ENCODE measurements at regions not wholly inside any gene's neighbourhood (a gene's known extent, or its start where the extent isn't known, plus 50 kb on each side); places are given as distances from the start of the nearest gene placed in this dataset.
"Not testable (repeated sequence)": the region's sequence is repeated elsewhere in the genome, so short reads cannot be mapped to it uniquely, and the experiment has no call there.

DNA sequence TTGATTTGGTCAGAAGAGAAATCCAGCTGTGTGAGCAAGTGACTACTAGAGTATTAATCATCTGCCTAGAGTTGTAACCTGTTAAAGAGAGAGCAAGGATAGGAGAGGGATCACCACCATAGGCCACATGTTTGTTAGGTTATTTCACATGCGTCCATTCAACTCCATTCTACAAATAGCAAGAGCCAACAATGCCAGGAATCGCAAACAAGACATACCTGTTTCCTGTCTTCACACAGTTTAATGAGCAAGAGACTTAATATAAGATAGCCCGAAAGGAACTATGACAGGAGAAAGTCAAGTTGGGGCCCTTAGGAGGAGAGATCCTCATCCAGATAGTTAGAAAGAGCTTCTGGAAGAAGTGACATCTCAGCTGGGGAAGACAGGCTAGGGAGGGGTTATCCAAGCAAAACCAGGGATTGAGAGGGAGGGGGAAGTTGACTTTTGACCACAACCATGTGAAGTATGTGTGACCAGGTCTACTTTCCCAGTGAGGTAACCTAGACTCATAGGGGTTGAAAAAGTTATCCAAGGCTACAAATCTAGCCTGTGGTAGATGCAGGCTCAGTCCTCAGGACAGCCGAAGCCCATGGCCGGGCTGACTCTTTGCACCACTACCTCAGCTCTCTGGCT is 147.4 kb downstream of the ALDH8A1 start:
- ChIA-PET CTCF (no interaction called here), POLR2A (no interaction called here)
- Mint-ChIP-seq H3K9me3 (no peaks in the 10 kb centered on the region), H3K4me3 (no peak overlapping the region), H3K27ac (no peak overlapping the region), H3K36me3 (no peaks in the 10 kb centered on the region), H3K4me1 (ENCODE audit: low read depth) (no peaks in the 10 kb centered on the region), H3K27me3 (peaks cover 5% of the 10 kb centered on the region)
- intact Hi-C loops (cut with micrococcal nuclease): no loop called here
- DNase-seq: no peak

- no peak for DNase-seq
- POLR2A ChIA-PET: no interaction called here
- Mint-ChIP-seq H3K4me1 (ENCODE audit: low read depth) (no peaks in the 10 kb centered on the region), H3K4me3 (no peak overlapping the region), H3K9me3 (peaks cover 4% of the 10 kb centered on the region), H3K27me3 (peaks cover 3% of the 10 kb centered on the region), H3K27ac (no peak overlapping the region), H3K36me3 (peaks cover under 1% of the 10 kb centered on the region)
- intact Hi-C loops (cut with micrococcal nuclease): no loop called here
- CTCF ChIA-PET: no interaction called here
Observed at GRCh38 chr6:134797400-134798113, 152.3 kb downstream of the ALDH8A1 start.

DNA sequence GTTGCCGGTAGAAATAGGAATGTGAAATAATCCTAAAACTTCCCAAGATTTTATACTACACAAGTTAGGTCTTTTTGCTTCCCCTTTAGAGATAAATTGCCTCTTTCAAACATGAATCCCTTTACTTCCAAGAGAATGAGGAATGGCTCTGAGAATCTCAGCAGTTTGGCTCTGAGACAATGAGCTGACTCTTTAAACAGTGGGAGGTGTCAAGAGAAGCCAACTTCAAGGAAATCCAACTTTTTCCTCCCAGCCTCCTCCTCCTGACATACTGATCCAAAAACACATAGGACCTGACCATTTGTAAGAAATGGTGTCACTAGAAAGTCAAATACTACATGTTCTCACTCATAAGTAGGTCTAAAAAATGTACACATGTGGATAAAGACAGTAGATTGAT is 154.2 kb downstream of the ALDH8A1 start:
- Mint-ChIP-seq H3K4me3 (no peak overlapping the region), H3K4me1 (ENCODE audit: low read depth) (no peaks in the 10 kb centered on the region), H3K27ac (no peak overlapping the region), H3K27me3 (peaks cover 10% of the 10 kb centered on the region), H3K36me3 (peaks cover 10% of the 10 kb centered on the region), H3K9me3 (peaks cover 22% of the 10 kb centered on the region)
- intact Hi-C loops (cut with micrococcal nuclease): no loop called here
- no peak for DNase-seq
- POLR2A ChIA-PET: no interaction called here
- CTCF ChIA-PET: no interaction called here

DNA sequence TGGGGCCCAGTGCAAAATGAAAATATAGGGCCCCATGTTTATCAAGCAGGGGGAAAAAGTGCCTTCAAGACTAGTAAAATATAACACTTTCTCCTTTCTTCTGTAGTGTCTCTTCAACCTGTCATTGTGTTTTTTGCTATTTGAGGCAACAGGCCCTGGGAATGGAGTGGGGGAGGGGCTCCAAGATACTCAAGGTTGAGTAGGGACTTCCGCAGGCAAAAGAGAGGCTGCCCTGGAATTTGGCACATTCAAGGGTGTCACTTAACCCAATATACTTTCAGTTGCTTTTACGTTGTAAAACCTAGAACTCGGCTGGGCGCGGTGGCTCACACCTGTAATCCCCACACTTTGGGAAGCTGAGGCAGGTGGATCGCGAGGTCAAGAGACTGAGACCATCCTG is 154.9 kb downstream of the ALDH8A1 start:
- Mint-ChIP-seq H3K27ac (no peak overlapping the region), H3K4me3 (no peak overlapping the region), H3K36me3 (peaks cover 11% of the 10 kb centered on the region), H3K27me3 (peaks cover 10% of the 10 kb centered on the region), H3K9me3 (peaks cover 29% of the 10 kb centered on the region), H3K4me1 (ENCODE audit: low read depth) (no peaks in the 10 kb centered on the region)
- DNase-seq: no peak
- intact Hi-C loops (cut with micrococcal nuclease): no loop called here
- CTCF ChIA-PET: no interaction called here
- POLR2A ChIA-PET: no interaction called here

GRCh38 chr6:134791243-134791843 is 158.6 kb downstream of the ALDH8A1 start:
- CTCF ChIA-PET, H3K27ac Mint-ChIP-seq: not testable (repeated sequence)

DNA sequence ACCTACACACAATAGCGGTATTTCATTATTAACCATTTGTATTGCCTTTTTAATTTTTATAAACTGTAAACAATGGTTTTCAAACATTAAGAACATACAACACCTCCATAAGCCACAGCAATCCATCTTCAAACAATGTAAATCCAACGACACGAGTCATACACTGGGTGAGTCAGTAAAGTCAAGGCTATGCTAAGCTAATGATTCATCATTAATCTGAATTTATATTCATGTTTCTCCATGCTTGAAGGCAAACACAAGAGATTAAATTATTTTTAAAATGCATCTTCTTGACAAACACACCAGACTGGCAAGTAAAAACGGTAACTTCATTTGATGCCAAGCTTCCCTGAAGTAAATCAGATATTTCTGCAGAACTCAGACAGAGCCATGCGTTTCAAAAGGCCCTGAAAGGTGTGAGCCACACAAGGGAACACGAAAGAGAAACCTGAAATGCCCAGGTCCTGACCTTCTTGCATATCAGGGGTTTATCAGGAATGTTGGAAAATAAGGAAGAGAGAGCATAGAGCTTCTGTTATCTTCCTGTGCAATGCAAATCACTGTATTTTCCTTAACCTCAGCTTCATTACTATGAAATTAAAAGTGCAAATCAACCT is 162.5 kb downstream of the ALDH8A1 start:
- Mint-ChIP-seq H3K4me1 (ENCODE audit: low read depth) (no peaks in the 10 kb centered on the region), H3K9me3 (peaks cover 24% of the 10 kb centered on the region), H3K27ac (no peak overlapping the region), H3K4me3 (no peak overlapping the region), H3K27me3 (peaks cover 9% of the 10 kb centered on the region), H3K36me3 (peaks cover 9% of the 10 kb centered on the region)
- no peak for DNase-seq
- ChIA-PET CTCF (no interaction called here), POLR2A (no interaction called here)
- intact Hi-C loops (cut with micrococcal nuclease): no loop called here

More at GRCh38 chr6:134791243-134791843, 158.6 kb downstream of the ALDH8A1 start:
- peaks cover 11% of the 10 kb centered on the region for H3K36me3 Mint-ChIP-seq
- intact Hi-C loops (cut with micrococcal nuclease); H3K4me1 Mint-ChIP-seq (ENCODE audit: low read depth); POLR2A ChIA-PET; DNase-seq; H3K4me3 Mint-ChIP-seq: not testable (repeated sequence)
- peaks cover 29% of the 10 kb centered on the region for H3K9me3 Mint-ChIP-seq
- peaks cover 13% of the 10 kb centered on the region for H3K27me3 Mint-ChIP-seq

DNA sequence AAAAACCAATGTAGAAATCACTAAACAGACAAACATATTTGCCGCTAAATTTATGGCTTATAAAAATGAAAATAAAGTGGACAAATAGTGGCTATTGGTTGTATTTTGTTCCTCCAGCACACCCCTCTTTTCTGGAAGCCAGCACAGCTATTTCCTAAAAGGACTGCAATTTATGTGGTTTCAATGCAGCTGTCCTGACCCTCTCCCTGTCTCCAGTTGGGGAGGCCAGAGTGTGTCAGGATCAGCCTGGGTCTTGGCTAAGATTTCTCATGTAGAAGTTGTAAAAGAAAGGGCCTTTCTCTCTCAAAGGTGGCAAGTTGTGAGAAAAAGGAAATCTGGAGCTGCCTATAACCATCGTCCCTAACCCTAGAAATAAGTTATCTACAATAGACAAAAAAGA is 165.6 kb downstream of the ALDH8A1 start:
- ChIA-PET CTCF (interaction anchor here (0.7 kb wide), 1 partner anchor 39 kb away, joined by 3 read pairs; no protein-coding TSS in a partner anchor), POLR2A (no interaction called here)
- intact Hi-C loops (cut with micrococcal nuclease): no loop called here
- no peak overlapping the region for H3K27ac Mint-ChIP-seq
- peaks cover 5% of the 10 kb centered on the region for H3K9me3 Mint-ChIP-seq
- H3K36me3 Mint-ChIP-seq: no peaks in the 10 kb centered on the region
- peaks cover 5% of the 10 kb centered on the region for H3K27me3 Mint-ChIP-seq
- no peaks in the 10 kb centered on the region for H3K4me1 Mint-ChIP-seq (ENCODE audit: low read depth)
- DNase-seq: no peak
- H3K4me3 Mint-ChIP-seq: no peak overlapping the region

DNA sequence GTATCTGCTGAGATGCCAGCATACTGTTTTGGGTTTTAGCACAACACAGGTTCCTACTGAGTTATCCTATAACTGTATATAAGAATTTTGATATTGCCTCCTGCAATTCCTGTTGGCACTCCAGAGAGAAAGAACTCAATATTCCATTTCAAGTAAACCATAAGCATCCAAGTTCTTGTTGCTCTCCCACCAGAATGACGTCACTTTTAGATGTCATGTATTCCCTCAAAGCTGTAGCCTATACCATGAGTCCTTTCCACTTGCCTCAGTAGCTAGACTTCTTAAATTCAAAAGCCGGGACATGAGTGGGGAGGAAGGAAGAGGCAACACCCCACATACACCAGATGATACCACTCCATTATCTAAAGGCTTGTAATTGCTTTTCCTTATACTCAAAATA is 171.5 kb downstream of the ALDH8A1 start:
- Mint-ChIP-seq H3K4me1 (ENCODE audit: low read depth) (no peaks in the 10 kb centered on the region), H3K27me3 (peaks cover 2% of the 10 kb centered on the region), H3K9me3 (peaks cover 17% of the 10 kb centered on the region), H3K27ac (no peak overlapping the region), H3K4me3 (no peak overlapping the region), H3K36me3 (peaks cover 2% of the 10 kb centered on the region)
- no peak for DNase-seq
- ChIA-PET CTCF (interaction anchor here (1.0 kb wide), 1 partner anchor 855 kb away, joined by 3 read pairs; no protein-coding TSS in a partner anchor), POLR2A (no interaction called here)
- intact Hi-C loops (cut with micrococcal nuclease): no loop called here

- Mint-ChIP-seq H3K9me3 (peaks cover 11% of the 10 kb centered on the region), H3K36me3 (peaks cover 2% of the 10 kb centered on the region), H3K4me3 (no peak overlapping the region), H3K27me3 (no peaks in the 10 kb centered on the region), H3K4me1 (ENCODE audit: low read depth) (no peaks in the 10 kb centered on the region), H3K27ac (no peak overlapping the region)
- CTCF ChIA-PET: interaction anchor here (1.7 kb wide), 1 partner anchor 48 kb away, joined by 3 read pairs; no protein-coding TSS in a partner anchor
- POLR2A ChIA-PET: no interaction called here
- DNase-seq: no peak
- intact Hi-C loops (cut with micrococcal nuclease): no loop called here
Observed at GRCh38 chr6:134774201-134774638, 175.7 kb downstream of the ALDH8A1 start.

DNA sequence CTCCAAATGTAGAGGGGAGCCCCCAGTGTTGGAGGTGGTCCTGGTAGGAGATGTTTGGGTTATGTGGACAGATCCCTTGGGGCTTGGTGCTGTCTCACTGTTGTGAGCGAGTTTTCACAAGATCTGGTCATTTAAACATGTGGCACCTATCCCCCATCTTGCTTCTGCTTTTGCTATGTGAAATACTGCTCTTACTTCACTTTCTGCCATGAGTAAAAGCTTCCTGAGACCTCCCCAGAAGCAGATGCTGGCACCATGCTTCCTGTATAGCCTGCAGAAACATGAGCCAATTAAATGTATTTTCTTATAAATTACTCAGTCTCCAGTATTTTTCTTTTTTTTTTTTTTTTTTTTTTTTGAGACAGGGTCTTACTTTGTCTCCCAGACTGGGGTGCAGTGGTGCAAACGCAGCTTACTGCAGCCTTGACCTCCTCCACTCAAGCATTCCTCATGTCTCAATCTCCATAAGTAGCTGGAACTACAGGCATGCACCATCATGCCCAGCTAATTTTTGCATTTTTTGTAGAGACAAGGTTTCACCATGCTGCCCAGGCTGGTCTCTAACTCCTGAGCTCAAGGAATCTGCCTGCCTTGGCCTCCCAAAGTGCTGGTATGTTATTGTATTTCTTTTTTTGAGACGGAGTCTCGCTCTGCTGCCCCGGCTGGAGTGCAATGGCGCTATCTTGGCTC is 177.1 kb downstream of the ALDH8A1 start:
- ChIA-PET CTCF (no interaction called here), POLR2A (no interaction called here)

GRCh38 chr6:134768931-134769330 is 181.0 kb downstream of the ALDH8A1 start:
- Mint-ChIP-seq H3K9me3 (no peaks in the 10 kb centered on the region), H3K4me1 (ENCODE audit: low read depth) (no peaks in the 10 kb centered on the region), H3K27ac (no peak overlapping the region), H3K4me3 (no peak overlapping the region), H3K36me3 (no peaks in the 10 kb centered on the region), H3K27me3 (peaks cover 3% of the 10 kb centered on the region)
- DNase-seq: no peak
- intact Hi-C loops (cut with micrococcal nuclease): no loop called here
- POLR2A ChIA-PET: no interaction called here
- CTCF ChIA-PET: no interaction called here

More for the DNA sequence above, 177.1 kb downstream of the ALDH8A1 start:
- H3K27ac Mint-ChIP-seq: no peak overlapping the region
- intact Hi-C loops (cut with micrococcal nuclease): no loop called here
- no peaks in the 10 kb centered on the region for H3K4me1 Mint-ChIP-seq (ENCODE audit: low read depth)
- DNase-seq: no peak
- H3K9me3 Mint-ChIP-seq: peaks cover 3% of the 10 kb centered on the region
- peaks cover 3% of the 10 kb centered on the region for H3K27me3 Mint-ChIP-seq
- H3K4me3 Mint-ChIP-seq: no peak overlapping the region
- no peaks in the 10 kb centered on the region for H3K36me3 Mint-ChIP-seq

- ChIA-PET POLR2A (no interaction called here), CTCF (no interaction called here)
- H3K4me1 Mint-ChIP-seq (ENCODE audit: low read depth): no peaks in the 10 kb centered on the region
- H3K4me3 Mint-ChIP-seq: no peak overlapping the region
- H3K27ac Mint-ChIP-seq: no peak overlapping the region
- H3K36me3 Mint-ChIP-seq: no peaks in the 10 kb centered on the region
- DNase-seq: no peak
- no peaks in the 10 kb centered on the region for H3K9me3 Mint-ChIP-seq
- H3K27me3 Mint-ChIP-seq: peaks cover 3% of the 10 kb centered on the region
- intact Hi-C loops (cut with micrococcal nuclease): no loop called here
Observed at GRCh38 chr6:134766497-134766896, 183.4 kb downstream of the ALDH8A1 start.
